Activated CD4-positive, CD25-positive, alpha-beta regulatory T cell treated with anti-CD3 and anti-CD28 coated beads, Interleukin-2, amount 50 U/mL, for 24 hours (primary cell): ENCODE measurements at regions not wholly inside any gene's neighbourhood (a gene's known extent, or its start where the extent isn't known, plus 50 kb on each side); places are given as distances from the start of the nearest gene placed in this dataset.

Experiments
- ATAC-seq, 2 donors: fragments of 150-1000 bp; cut with Tn5 transposase; one replicate each; pipeline ENCODE4 v1.10.0; 2021; ENCODE audit warnings: mild to moderate bottlenecking in 1 of 2, moderate library complexity in 1 of 2

GRCh38 chr10:52870562-52870961 is 98.0 kb upstream of the MBL2 start:
- no peak for ATAC-seq

DNA sequence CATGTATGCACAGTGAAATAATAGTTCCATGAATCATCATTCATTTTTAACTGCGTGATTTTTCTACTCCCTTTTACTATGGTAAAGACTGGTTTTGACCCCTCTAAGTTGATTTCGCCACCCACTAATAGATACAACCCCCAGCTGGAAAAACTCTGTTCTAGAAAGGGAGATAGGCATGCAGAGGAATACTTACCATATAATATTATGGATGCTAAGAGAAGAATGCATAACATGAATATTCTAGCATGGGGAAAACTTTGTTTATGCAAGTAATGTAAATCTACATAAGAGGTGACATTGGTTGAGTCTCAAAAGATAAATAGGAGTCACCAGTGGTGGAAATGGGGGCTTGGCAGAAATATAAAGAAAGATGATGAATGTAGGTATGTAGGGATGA is 97.3 kb upstream of the MBL2 start:
- no peak for ATAC-seq

GRCh38 chr10:52865213-52865612 is 92.6 kb upstream of the MBL2 start:
- ATAC-seq: no peak

- ATAC-seq: no peak
Observed at GRCh38 chr10:52864201-52865106, 91.9 kb upstream of the MBL2 start.

- ATAC-seq: no peak
Observed at GRCh38 chr10:52858722-52859121, 86.1 kb upstream of the MBL2 start.

DNA sequence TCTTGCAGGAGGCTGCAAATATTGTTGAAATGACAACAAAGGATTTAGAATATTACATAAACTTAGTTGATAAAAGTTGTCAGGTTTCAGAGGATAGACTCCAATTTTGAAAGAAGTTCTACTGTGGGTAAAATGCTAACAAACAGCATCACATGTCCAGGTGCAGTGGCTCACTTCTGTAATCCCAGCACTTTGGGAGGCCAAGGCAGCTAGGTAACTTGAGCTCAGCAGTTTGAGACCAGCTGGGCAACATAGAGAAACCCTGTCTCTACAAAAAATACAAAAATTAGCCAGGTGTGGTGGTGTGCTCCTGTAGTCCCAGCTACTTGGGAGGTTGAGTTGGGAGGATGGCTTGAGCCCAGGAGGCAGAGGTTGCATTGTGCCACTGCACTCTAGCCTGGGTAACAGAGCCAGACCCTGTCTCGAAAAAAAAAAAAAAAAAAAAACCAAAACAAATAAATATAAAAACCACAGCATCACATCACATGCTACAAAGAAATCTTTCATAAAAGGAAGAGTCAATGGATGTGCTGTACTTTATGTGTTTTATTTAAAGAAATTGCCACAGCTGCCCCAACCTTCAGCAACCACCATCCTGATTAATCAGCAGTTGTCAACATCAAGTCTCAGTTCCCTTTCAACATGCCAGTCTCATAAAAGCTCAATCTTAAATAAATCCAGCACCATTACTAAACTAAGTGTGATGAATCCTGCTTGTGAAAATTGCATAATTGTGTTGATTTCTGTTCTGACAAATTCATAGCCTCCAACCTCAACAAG is 83.2 kb upstream of the MBL2 start:
- no peak for ATAC-seq

- ATAC-seq: no peak
Observed at GRCh38 chr10:52853704-52854103, 81.1 kb upstream of the MBL2 start.

DNA sequence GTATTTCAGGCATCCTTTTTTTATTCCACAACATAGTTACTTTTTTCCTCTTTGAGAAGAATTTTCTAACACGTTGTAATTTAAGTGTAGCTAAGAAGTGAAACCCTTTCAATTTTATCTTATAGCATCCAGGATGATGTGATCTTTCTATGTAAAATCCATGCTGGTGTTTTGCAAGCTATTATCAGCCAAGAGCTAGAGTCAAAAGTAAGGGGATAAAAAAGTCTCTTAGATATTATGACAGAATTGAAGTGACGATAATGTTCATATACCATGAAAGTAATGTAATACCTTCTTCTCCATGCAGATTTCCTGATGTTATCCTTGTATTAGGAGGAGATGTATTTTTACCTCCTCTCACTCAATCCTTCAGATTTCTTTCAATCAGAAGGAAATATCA is 64.2 kb upstream of the MBL2 start:
- ATAC-seq: no peak
